GM23338 (cell line): ENCODE measurements at regions not wholly inside any gene's neighbourhood (a gene's known extent, or its start where the extent isn't known, plus 50 kb on each side); places are given as distances from the start of the nearest gene placed in this dataset.

Experiments used
- ATAC-seq: fragments of 200-7000 bp; cut with Tn5 transposase; 3 replicates; pipeline ENCODE4 v1.9.1; 2020
- DNase-seq: peaks from one replicate; pipeline ENCODE4 v3.0.0-alpha.2; 2015; ENCODE audit warnings: low spot score
- H2AFZ ChIP-seq: fragments of 200-600 bp; sonication (generic); 2 replicates; pipeline ENCODE4 v1.8.0; 2016; ENCODE audit warnings: antibody characterized with exemption, mild to moderate bottlenecking, moderate library complexity
- H3F3A ChIP-seq: fragments of 200-600 bp; sonication (generic); replicated peaks from 2 replicates; pipeline ENCODE4 v1.8.0; 2017; ENCODE audit warnings: antibody characterized with exemption, mixed run types, low read depth
- H3K27ac ChIP-seq: fragments of 200-600 bp; sonication (generic); 2 replicates; pipeline ENCODE4 v1.6.1; 2016; ENCODE audit warnings: low read depth
- H3K27me3 ChIP-seq: fragments of 200-600 bp; sonication (generic); 2 replicates; pipeline ENCODE4 v1.8.0; 2016; ENCODE audit warnings: mild to moderate bottlenecking, mixed run types, moderate library complexity; ENCODE audit not compliant: insufficient read depth
- H3K36me3 ChIP-seq: fragments of 200-600 bp; sonication (generic); 2 replicates; pipeline ENCODE4 v1.8.0; 2016; ENCODE audit warnings: mild to moderate bottlenecking; ENCODE audit not compliant: insufficient read depth
- H3K4me1 ChIP-seq: fragments of 200-600 bp; sonication (generic); 2 replicates; pipeline ENCODE4 v1.8.0; 2016; ENCODE audit warnings: mild to moderate bottlenecking, moderate library complexity; ENCODE audit not compliant: insufficient read depth
- H3K4me2 ChIP-seq: fragments of 200-600 bp; sonication (generic); 2 replicates; pipeline ENCODE4 v1.7.1; 2017; ENCODE audit warnings: mixed run types
- H3K4me3 ChIP-seq: fragments of 200-600 bp; sonication (generic); 2 replicates; pipeline ENCODE4 v1.6.1; 2016; ENCODE audit warnings: mixed run types
- H3K79me2 ChIP-seq: fragments of 200-600 bp; sonication (generic); replicated peaks from 2 replicates; pipeline ENCODE4 v1.8.0; 2017; ENCODE audit warnings: mild to moderate bottlenecking; ENCODE audit not compliant: insufficient read depth
- H3K9me2 ChIP-seq: fragments of 200-600 bp; sonication (generic); 2 replicates; pipeline ENCODE4 v1.8.0; 2017; ENCODE audit not compliant: insufficient read depth
- H4K20me1 ChIP-seq: fragments of 200-600 bp; sonication (generic); replicated peaks from 2 replicates; pipeline ENCODE4 v1.8.0; 2017; ENCODE audit warnings: mild to moderate bottlenecking; ENCODE audit not compliant: insufficient read depth
- H3K27ac Mint-ChIP-seq: 2 replicates; pipeline ENCODE4 v1.8.0; 2020; ENCODE audit warnings: inconsistent platforms, mild to moderate bottlenecking, moderate library complexity, mixed read lengths
- H3K27me3 Mint-ChIP-seq: 3 replicates; pipeline ENCODE4 v1.8.0; 2022; ENCODE audit warnings: low read depth, mild to moderate bottlenecking, moderate library complexity, mixed read lengths, inconsistent platforms; ENCODE audit not compliant: insufficient read depth, poor library complexity
- H3K36me3 Mint-ChIP-seq: 3 replicates; pipeline ENCODE4 v1.8.0; 2021; ENCODE audit warnings: low read depth, mild to moderate bottlenecking, inconsistent platforms, moderate library complexity, mixed read lengths
- H3K4me1 Mint-ChIP-seq: 3 replicates; pipeline ENCODE4 v1.8.0; 2020; ENCODE audit warnings: mild to moderate bottlenecking, inconsistent platforms, mixed read lengths
- H3K4me3 Mint-ChIP-seq: 3 replicates; pipeline ENCODE4 v1.8.0; 2021; ENCODE audit warnings: moderate library complexity, mild to moderate bottlenecking, inconsistent platforms, mixed read lengths
- H3K9me3 Mint-ChIP-seq: 3 replicates; pipeline ENCODE4 v1.8.0; 2020; ENCODE audit warnings: moderate library complexity, mild to moderate bottlenecking, inconsistent platforms, mixed read lengths
- EZH2 ChIP-seq: fragments of 200-600 bp; sonication (generic); IDR thresholded peaks from one replicate; pipeline ENCODE4 v1.8.0; 2017; ENCODE audit warnings: antibody characterized with exemption, mild to moderate bottlenecking, low read depth; ENCODE audit not compliant: unreplicated experiment
- EZH2phosphoT487 ChIP-seq: fragments of 200-600 bp; sonication (generic); IDR thresholded peaks from one replicate; pipeline ENCODE4 v1.8.1; 2018; ENCODE audit warnings: antibody characterized with exemption; ENCODE audit not compliant: unreplicated experiment
- POLR2AphosphoS5 ChIP-seq: IDR thresholded peaks from 2 replicates; pipeline ENCODE4 v1.6.1; 2016; ENCODE audit warnings: antibody characterized with exemption, low read depth
- STAT1 ChIP-seq: IDR thresholded peaks from one replicate; pipeline ENCODE4 v1.6.1; 2016; ENCODE audit warnings: antibody characterized with exemption; ENCODE audit not compliant: unreplicated experiment
- ZNF114 ChIP-seq: fragments of 250-450 bp; sonication (Bioruptor Pico); IDR thresholded peaks from 2 replicates; pipeline ENCODE4 v1.5.0; 2020; ENCODE audit warnings: mild to moderate bottlenecking, moderate library complexity
- ZNF331 ChIP-seq: fragments of 250-450 bp; sonication (Bioruptor Pico); IDR thresholded peaks from 2 replicates; pipeline ENCODE4 v1.5.0; 2020; ENCODE audit warnings: low read depth, mild to moderate bottlenecking, moderate library complexity
- TF ChIP-seq, protein P1 (sequence below), 2 experiments: fragments of 200-600 bp in 1 of 2; sonication (generic) in 1 of 2; conservative IDR thresholded peaks; 2 replicates each; pipeline versions ENCODE4 v1.5.1 to v1.6.1; 2016 to 2017; ENCODE audit warnings: antibody characterized with exemption in 2 of 2, low read depth in 2 of 2, mild to moderate bottlenecking in 2 of 2, moderate library complexity in 1 of 2
- TF ChIP-seq, protein P2 (sequence below): IDR thresholded peaks from one replicate; pipeline ENCODE4 v1.6.1; 2018; ENCODE audit warnings: antibody characterized with exemption; ENCODE audit not compliant: unreplicated experiment
- TF ChIP-seq, protein P3 (sequence below): IDR thresholded peaks from 2 replicates; pipeline ENCODE4 v1.6.1; 2016; ENCODE audit warnings: antibody characterized with exemption

DNA sequence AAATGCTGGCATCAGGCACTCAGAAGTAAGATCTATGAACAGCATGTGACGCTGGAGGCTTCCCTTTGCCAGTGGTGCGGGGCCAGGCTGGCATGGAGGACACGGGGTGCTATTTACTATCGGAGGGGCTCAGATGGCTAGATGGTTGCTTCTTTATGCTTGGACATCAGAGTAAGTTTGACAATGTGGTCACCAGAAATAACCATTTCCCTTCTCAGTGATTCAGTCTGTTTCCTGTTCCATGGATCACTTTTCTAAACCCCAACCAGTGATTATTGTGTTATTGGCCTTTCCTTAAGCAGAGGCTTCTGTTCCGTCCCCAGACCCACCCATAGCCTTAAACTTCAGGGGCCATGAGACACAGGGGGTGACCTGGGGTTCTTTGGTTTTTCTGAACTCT lies 55.4 kb upstream of the DHX15 start:
- H3K4me3 ChIP-seq, result no peak overlapping the region
- H3K9me2 ChIP-seq, result peaks cover 8% of the 10 kb centered on the region; the same call in 1 of the 2 replicates
- H3F3A ChIP-seq, result no peaks in the 10 kb centered on the region
- H4K20me1 ChIP-seq, result no peaks in the 10 kb centered on the region
- H3K36me3 ChIP-seq, result no peaks in the 10 kb centered on the region
- Mint-ChIP-seq H3K4me3 (no peak overlapping the region), H3K36me3 (no peaks in the 10 kb centered on the region), H3K9me3 (no peaks in the 10 kb centered on the region), H3K4me1 (peaks cover 11% of the 10 kb centered on the region), H3K27ac (no peak overlapping the region), H3K27me3 (peaks cover 6% of the 10 kb centered on the region)
- no peaks in the 10 kb centered on the region for H3K27me3 ChIP-seq
- no peaks in the 10 kb centered on the region for H3K79me2 ChIP-seq
- no peak overlapping the region for H3K4me2 ChIP-seq
- no peak overlapping the region for H3K27ac ChIP-seq
- peaks cover 14% of the 10 kb centered on the region; the same call in 1 of the 2 replicates for H3K4me1 ChIP-seq
- 0 out of 2 replicates have a peak overlapping the region, but pooled peaks have one; percentile 18 for H2AFZ ChIP-seq
- ATAC-seq (no peak), DNase-seq (no peak)
- TF ChIP-seq EZH2phosphoT487 (no peak), EZH2 (no peak), STAT1 (no peak)

DNA sequence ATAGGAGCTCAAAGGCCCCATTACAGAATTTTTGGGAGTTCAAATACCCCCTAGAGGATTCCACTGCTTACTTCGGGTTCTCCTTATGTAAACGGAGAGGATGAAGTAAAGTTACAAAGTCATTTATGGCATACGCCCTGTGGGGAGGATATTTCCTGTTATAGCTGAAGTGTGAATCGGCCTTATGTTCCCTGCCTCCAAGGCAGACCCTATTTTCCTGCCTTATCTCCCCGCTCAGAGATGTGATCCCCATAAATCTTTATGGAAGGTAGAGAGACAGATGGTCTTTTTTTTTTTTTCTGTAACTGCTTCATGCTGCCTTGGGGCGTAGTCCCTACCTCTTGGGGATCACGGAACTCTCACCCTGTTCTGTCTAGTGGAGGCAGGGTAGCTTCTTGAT lies 56.0 kb upstream of the DHX15 start:
- Mint-ChIP-seq H3K4me3 (no peak overlapping the region), H3K27me3 (peaks cover 6% of the 10 kb centered on the region), H3K27ac (no peak overlapping the region), H3K36me3 (no peaks in the 10 kb centered on the region), H3K4me1 (peaks cover 11% of the 10 kb centered on the region), H3K9me3 (no peaks in the 10 kb centered on the region)
- ATAC-seq (no peak; the same call in 2 of the 3 replicates), DNase-seq (no peak)
- H3K36me3 ChIP-seq, result no peaks in the 10 kb centered on the region
- H2AFZ ChIP-seq, result no peak overlapping the region; the same call in 1 of the 2 replicates
- no peaks in the 10 kb centered on the region for H3K27me3 ChIP-seq
- H3K79me2 ChIP-seq, result no peaks in the 10 kb centered on the region
- no peak overlapping the region for H3K27ac ChIP-seq
- no peaks in the 10 kb centered on the region for H4K20me1 ChIP-seq
- H3F3A ChIP-seq, result no peaks in the 10 kb centered on the region
- H3K4me1 ChIP-seq, result peaks cover 14% of the 10 kb centered on the region; the same call in 1 of the 2 replicates
- H3K4me3 ChIP-seq, result no peak overlapping the region
- no peak overlapping the region for H3K4me2 ChIP-seq
- H3K9me2 ChIP-seq, result peaks cover 8% of the 10 kb centered on the region; the same call in 1 of the 2 replicates
- no peak for TF ChIP-seq POLR2AphosphoS5
- TF ChIP-seq ZNF114 (CRISPR knock-in tag), result no peak
- TF ChIP-seq, protein P1, sequence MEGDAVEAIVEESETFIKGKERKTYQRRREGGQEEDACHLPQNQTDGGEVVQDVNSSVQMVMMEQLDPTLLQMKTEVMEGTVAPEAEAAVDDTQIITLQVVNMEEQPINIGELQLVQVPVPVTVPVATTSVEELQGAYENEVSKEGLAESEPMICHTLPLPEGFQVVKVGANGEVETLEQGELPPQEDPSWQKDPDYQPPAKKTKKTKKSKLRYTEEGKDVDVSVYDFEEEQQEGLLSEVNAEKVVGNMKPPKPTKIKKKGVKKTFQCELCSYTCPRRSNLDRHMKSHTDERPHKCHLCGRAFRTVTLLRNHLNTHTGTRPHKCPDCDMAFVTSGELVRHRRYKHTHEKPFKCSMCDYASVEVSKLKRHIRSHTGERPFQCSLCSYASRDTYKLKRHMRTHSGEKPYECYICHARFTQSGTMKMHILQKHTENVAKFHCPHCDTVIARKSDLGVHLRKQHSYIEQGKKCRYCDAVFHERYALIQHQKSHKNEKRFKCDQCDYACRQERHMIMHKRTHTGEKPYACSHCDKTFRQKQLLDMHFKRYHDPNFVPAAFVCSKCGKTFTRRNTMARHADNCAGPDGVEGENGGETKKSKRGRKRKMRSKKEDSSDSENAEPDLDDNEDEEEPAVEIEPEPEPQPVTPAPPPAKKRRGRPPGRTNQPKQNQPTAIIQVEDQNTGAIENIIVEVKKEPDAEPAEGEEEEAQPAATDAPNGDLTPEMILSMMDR (conservative IDR thresholded peaks at IDR 0.05; ENCODE audit: low read depth in 2 of 2), result no peak
- TF ChIP-seq, protein P2, sequence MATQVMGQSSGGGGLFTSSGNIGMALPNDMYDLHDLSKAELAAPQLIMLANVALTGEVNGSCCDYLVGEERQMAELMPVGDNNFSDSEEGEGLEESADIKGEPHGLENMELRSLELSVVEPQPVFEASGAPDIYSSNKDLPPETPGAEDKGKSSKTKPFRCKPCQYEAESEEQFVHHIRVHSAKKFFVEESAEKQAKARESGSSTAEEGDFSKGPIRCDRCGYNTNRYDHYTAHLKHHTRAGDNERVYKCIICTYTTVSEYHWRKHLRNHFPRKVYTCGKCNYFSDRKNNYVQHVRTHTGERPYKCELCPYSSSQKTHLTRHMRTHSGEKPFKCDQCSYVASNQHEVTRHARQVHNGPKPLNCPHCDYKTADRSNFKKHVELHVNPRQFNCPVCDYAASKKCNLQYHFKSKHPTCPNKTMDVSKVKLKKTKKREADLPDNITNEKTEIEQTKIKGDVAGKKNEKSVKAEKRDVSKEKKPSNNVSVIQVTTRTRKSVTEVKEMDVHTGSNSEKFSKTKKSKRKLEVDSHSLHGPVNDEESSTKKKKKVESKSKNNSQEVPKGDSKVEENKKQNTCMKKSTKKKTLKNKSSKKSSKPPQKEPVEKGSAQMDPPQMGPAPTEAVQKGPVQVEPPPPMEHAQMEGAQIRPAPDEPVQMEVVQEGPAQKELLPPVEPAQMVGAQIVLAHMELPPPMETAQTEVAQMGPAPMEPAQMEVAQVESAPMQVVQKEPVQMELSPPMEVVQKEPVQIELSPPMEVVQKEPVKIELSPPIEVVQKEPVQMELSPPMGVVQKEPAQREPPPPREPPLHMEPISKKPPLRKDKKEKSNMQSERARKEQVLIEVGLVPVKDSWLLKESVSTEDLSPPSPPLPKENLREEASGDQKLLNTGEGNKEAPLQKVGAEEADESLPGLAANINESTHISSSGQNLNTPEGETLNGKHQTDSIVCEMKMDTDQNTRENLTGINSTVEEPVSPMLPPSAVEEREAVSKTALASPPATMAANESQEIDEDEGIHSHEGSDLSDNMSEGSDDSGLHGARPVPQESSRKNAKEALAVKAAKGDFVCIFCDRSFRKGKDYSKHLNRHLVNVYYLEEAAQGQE, result no peak
- TF ChIP-seq ZNF331 (CRISPR knock-in tag), result no peak
- TF ChIP-seq, protein P3, sequence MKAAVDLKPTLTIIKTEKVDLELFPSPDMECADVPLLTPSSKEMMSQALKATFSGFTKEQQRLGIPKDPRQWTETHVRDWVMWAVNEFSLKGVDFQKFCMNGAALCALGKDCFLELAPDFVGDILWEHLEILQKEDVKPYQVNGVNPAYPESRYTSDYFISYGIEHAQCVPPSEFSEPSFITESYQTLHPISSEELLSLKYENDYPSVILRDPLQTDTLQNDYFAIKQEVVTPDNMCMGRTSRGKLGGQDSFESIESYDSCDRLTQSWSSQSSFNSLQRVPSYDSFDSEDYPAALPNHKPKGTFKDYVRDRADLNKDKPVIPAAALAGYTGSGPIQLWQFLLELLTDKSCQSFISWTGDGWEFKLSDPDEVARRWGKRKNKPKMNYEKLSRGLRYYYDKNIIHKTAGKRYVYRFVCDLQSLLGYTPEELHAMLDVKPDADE, result no peak
- TF ChIP-seq STAT1, result no peak
